ENCODE measurements at regions not wholly inside any gene's neighbourhood (a gene's known extent, or its start where the extent isn't known, plus 50 kb on each side); places are given as distances from the start of the nearest gene placed in this dataset.

GRCh38 chr7:116311816-116312471 is 101.6 kb downstream of the TES start:
- TF ChIP-seq CTCF (conservative IDR thresholded peaks at IDR 0.05) (no peak), EZH2 (IDR thresholded peaks at IDR 0.05; ENCODE audit: low read depth) (no peak)

Data from PC-9 (cell line).